Gastrocnemius medialis (tissue), 4 donors: ENCODE measurements at regions not wholly inside any gene's neighbourhood (a gene's known extent, or its start where the extent isn't known, plus 50 kb on each side); places are given as distances from the start of the nearest gene placed in this dataset.

ENCODE experiments used
- ATAC-seq, 2 donors: fragments of 150-250 bp; one replicate each; pipeline ENCODE4 v1.9.1; 2016
- DNase-seq, 2 donors: peaks; one replicate each; pipeline ENCODE4 v3.0.0-alpha.2; 2019
- H3K27ac ChIP-seq, 4 donors: fragments of 200-600 bp; sonication (generic); 1 replicate in 1 of 4; 2 replicates in 3 of 4; pipeline ENCODE4 v1.5.1; 2016 to 2018; ENCODE audit warnings: mild to moderate bottlenecking in 2 of 4, moderate library complexity in 1 of 4
- H3K27me3 ChIP-seq, 3 donors: fragments of 200-600 bp; sonication (generic) in 2 of 3; 1 replicate in 1 of 3; 2 replicates in 2 of 3; pipeline versions ENCODE4 v1.5.1 to v1.6.0; 2016 to 2019; ENCODE audit warnings: mild to moderate bottlenecking in 1 of 3, moderate library complexity in 1 of 3
- H3K36me3 ChIP-seq, 2 donors: fragments of 200-600 bp; sonication (generic) in 1 of 2; one replicate each; pipeline ENCODE4 v1.5.1; 2017 to 2018
- H3K4me1 ChIP-seq, 2 donors: fragments of 200-600 bp; sonication (generic) in 1 of 2; one replicate each; pipeline ENCODE4 v1.5.1; 2016 to 2017; ENCODE audit warnings: mild to moderate bottlenecking in 2 of 2
- H3K4me3 ChIP-seq, 4 donors: fragments of 200-600 bp; sonication (generic) in 3 of 4; 1 replicate in 1 of 4; 2 replicates in 3 of 4; pipeline ENCODE4 v1.5.1; 2016 to 2019; ENCODE audit warnings: mild to moderate bottlenecking in 2 of 4
- H3K9me3 ChIP-seq, 3 donors: fragments of 200-600 bp; sonication (generic) in 2 of 3; 1 replicate in 1 of 3; 2 replicates in 2 of 3; pipeline ENCODE4 v1.5.1; 2016 to 2019
- CTCF ChIP-seq, 5 experiments: fragments of 450-650 bp in 3 of 5; fragments of 200-600 bp in 2 of 5; sonication (generic) in 2 of 5; IDR thresholded peaks in 4 of 5; conservative IDR thresholded peaks in 1 of 5; 1 replicate in 4 of 5; 2 replicates in 1 of 5; pipeline ENCODE4 v1.5.1; 2016 to 2019; ENCODE audit warnings: antibody characterized with exemption in 5 of 5, mild to moderate bottlenecking in 3 of 5, moderate library complexity in 3 of 5
- POLR2A ChIP-seq, 2 donors: fragments of 450-650 bp; IDR thresholded peaks; one replicate each; pipeline ENCODE4 v1.6.1; 2017; ENCODE audit warnings: antibody characterized with exemption in 2 of 2, mild to moderate bottlenecking in 2 of 2, moderate library complexity in 2 of 2
- in situ Hi-C, 4 donors: fragments of 200-750 bp; cut with MboI; loops; one replicate each; pipeline versions ENCODE4 v1.15.0 to v1.8.0; 2017; ENCODE audit warnings: low sequenced_read_pairs in 4 of 4
- intact Hi-C: fragments of 100-400 bp; cut with DNase I; formaldehyde crosslinking; loops from one replicate; pipeline ENCODE4 v1.15.1; 2023; ENCODE audit warnings: low total_unique reads

- Histone ChIP-seq H3K4me3 (no peak overlapping the region), H3K36me3 (no peaks in the 10 kb centered on the region), H3K4me1 (no peaks in the 10 kb centered on the region), H3K9me3 (no peaks in the 10 kb centered on the region), H3K27ac (no peak overlapping the region), H3K27me3 (no peaks in the 10 kb centered on the region)
- in situ Hi-C loops (no loop called here), intact Hi-C loops (no loop called here)
- TF ChIP-seq CTCF (IDR thresholded peaks at IDR 0.05 in 4 of 5, conservative IDR thresholded peaks at IDR 0.05 in 1 of 5) (no peak), POLR2A (IDR thresholded peaks at IDR 0.05) (no peak)
- no peak for DNase-seq
- no peak for ATAC-seq
Observed at GRCh38 chr12:90311561-90311960, 602.9 kb upstream of the ATP2B1 start.

GRCh38 chr12:90305379-90305778 lies 596.7 kb upstream of the ATP2B1 start:
- no peak for DNase-seq
- in situ Hi-C loops (no loop called here), intact Hi-C loops (no loop called here)
- Histone ChIP-seq H3K27ac (no peak overlapping the region), H3K4me3 (no peak overlapping the region), H3K9me3 (no peaks in the 10 kb centered on the region), H3K27me3 (no peaks in the 10 kb centered on the region), H3K4me1 (peaks cover 0 to 6% of the 10 kb centered on the region in 2 donors), H3K36me3 (no peaks in the 10 kb centered on the region)
- no peak for TF ChIP-seq CTCF (IDR thresholded peaks at IDR 0.05 in 4 of 5, conservative IDR thresholded peaks at IDR 0.05 in 1 of 5)
- TF ChIP-seq POLR2A (IDR thresholded peaks at IDR 0.05), result no peak
- ATAC-seq, result no peak

GRCh38 chr12:90304231-90304630 lies 595.6 kb upstream of the ATP2B1 start:
- DNase-seq (no peak), ATAC-seq (no peak)
- Histone ChIP-seq H3K36me3 (no peaks in the 10 kb centered on the region), H3K9me3 (no peaks in the 10 kb centered on the region), H3K4me3 (no peak overlapping the region), H3K27ac (no peak overlapping the region), H3K27me3 (no peaks in the 10 kb centered on the region), H3K4me1 (peaks cover 0 to 6% of the 10 kb centered on the region in 2 donors)
- in situ Hi-C loops (no loop called here), intact Hi-C loops (no loop called here)
- TF ChIP-seq CTCF (IDR thresholded peaks at IDR 0.05 in 4 of 5, conservative IDR thresholded peaks at IDR 0.05 in 1 of 5) (no peak), POLR2A (IDR thresholded peaks at IDR 0.05) (no peak)

GRCh38 chr12:90303771-90304170 lies 595.1 kb upstream of the ATP2B1 start:
- Histone ChIP-seq H3K27ac (no peak overlapping the region), H3K27me3 (no peaks in the 10 kb centered on the region), H3K36me3 (no peaks in the 10 kb centered on the region), H3K4me3 (no peak overlapping the region), H3K4me1 (peaks cover 0 to 6% of the 10 kb centered on the region in 2 donors), H3K9me3 (no peaks in the 10 kb centered on the region)
- TF ChIP-seq POLR2A (IDR thresholded peaks at IDR 0.05) (no peak), CTCF (IDR thresholded peaks at IDR 0.05 in 4 of 5, conservative IDR thresholded peaks at IDR 0.05 in 1 of 5) (no peak)
- in situ Hi-C loops, result no loop called here
- ATAC-seq (no peak), DNase-seq (no peak)
- intact Hi-C loops, result no loop called here

GRCh38 chr12:90301561-90302133 lies 593.0 kb upstream of the ATP2B1 start:
- no peak for TF ChIP-seq CTCF (IDR thresholded peaks at IDR 0.05 in 4 of 5, conservative IDR thresholded peaks at IDR 0.05 in 1 of 5)
- no peak for TF ChIP-seq POLR2A (IDR thresholded peaks at IDR 0.05)
- ATAC-seq, result no peak
- Histone ChIP-seq H3K4me1 (peaks cover 0 to 6% of the 10 kb centered on the region in 2 donors), H3K4me3 (no peak overlapping the region), H3K9me3 (no peaks in the 10 kb centered on the region), H3K27ac (no peak overlapping the region), H3K27me3 (no peaks in the 10 kb centered on the region), H3K36me3 (no peaks in the 10 kb centered on the region)
- in situ Hi-C loops, result no loop called here
- DNase-seq, result no peak
- intact Hi-C loops, result no loop called here
